ENCODE measurements at regions not wholly inside any gene's neighbourhood (a gene's known extent, or its start where the extent isn't known, plus 50 kb on each side); places are given as distances from the start of the nearest gene placed in this dataset.

GRCh38 chr11:39294648-39295047 lies 2164.8 kb downstream of the LRRC4C start:
- ATAC-seq (ENCODE audit: low read depth in 2 of 2) (no peak), DNase-seq (no peak)
- Mint-ChIP-seq H3K27ac (no peak overlapping the region), H3K27me3 (no peaks in the 10 kb centered on the region), H3K9me3 (peaks cover 3 to 25% (median 13%) of the 10 kb centered on the region in 7 donors), H3K4me3 (no peak overlapping the region), H3K4me1 (peaks cover 0 to 1% (median 0%) of the 10 kb centered on the region in 4 donors), H3K36me3 (no peaks in the 10 kb centered on the region)
- Histone ChIP-seq H3K36me3 (ENCODE audit: control insufficient read depth, insufficient read depth, low read length) (no peaks in the 10 kb centered on the region), H3K4me3 (ENCODE audit: low read depth, low read length) (no peak overlapping the region), H3K4me1 (ENCODE audit: control insufficient read depth, insufficient read depth, low read length, poor library complexity, severe bottlenecking) (no peaks in the 10 kb centered on the region), H3K27ac (ENCODE audit: insufficient read depth, low read length, poor library complexity, severe bottlenecking) (no peak overlapping the region), H3K9me3 (ENCODE audit: control insufficient read depth in 2 of 2, low read length in 2 of 2) (peaks cover 0 to 6% of the 10 kb centered on the region in 2 experiments), H3K27me3 (ENCODE audit: control insufficient read depth, insufficient read depth, low read length) (no peaks in the 10 kb centered on the region)

GRCh38 chr11:39288011-39288410 lies 2171.4 kb downstream of the LRRC4C start:
- H3K27ac Mint-ChIP-seq, result no peak overlapping the region
- H3K36me3 ChIP-seq (ENCODE audit: control insufficient read depth, insufficient read depth, low read length), result no peaks in the 10 kb centered on the region
- H3K27ac ChIP-seq (ENCODE audit: insufficient read depth, low read length, poor library complexity, severe bottlenecking), result no peak overlapping the region
- no peaks in the 10 kb centered on the region for H3K27me3 ChIP-seq (ENCODE audit: control insufficient read depth, insufficient read depth, low read length)
- H3K36me3 Mint-ChIP-seq, result no peaks in the 10 kb centered on the region
- H3K4me3 ChIP-seq (ENCODE audit: low read depth, low read length), result no peak overlapping the region
- peaks cover 0 to 21% (median 8%) of the 10 kb centered on the region in 7 donors for H3K9me3 Mint-ChIP-seq
- H3K4me1 Mint-ChIP-seq, result no peaks in the 10 kb centered on the region
- H3K9me3 ChIP-seq (ENCODE audit: control insufficient read depth in 2 of 2, low read length in 2 of 2), result no peaks in the 10 kb centered on the region
- H3K4me3 Mint-ChIP-seq, result no peak overlapping the region
- no peak for ATAC-seq (ENCODE audit: low read depth in 2 of 2)
- no peaks in the 10 kb centered on the region for H3K4me1 ChIP-seq (ENCODE audit: control insufficient read depth, insufficient read depth, low read length, poor library complexity, severe bottlenecking)
- no peaks in the 10 kb centered on the region for H3K27me3 Mint-ChIP-seq
- DNase-seq, result no peak

- no peak overlapping the region for H3K27ac Mint-ChIP-seq
- Histone ChIP-seq H3K4me1 (ENCODE audit: control insufficient read depth, insufficient read depth, low read length, poor library complexity, severe bottlenecking) (no peaks in the 10 kb centered on the region), H3K4me3 (ENCODE audit: low read depth, low read length) (no peak overlapping the region), H3K27ac (ENCODE audit: insufficient read depth, low read length, poor library complexity, severe bottlenecking) (no peak overlapping the region), H3K9me3 (ENCODE audit: control insufficient read depth in 2 of 2, low read length in 2 of 2) (peaks cover 0 to 3% of the 10 kb centered on the region in 2 experiments), H3K27me3 (ENCODE audit: control insufficient read depth, insufficient read depth, low read length) (no peaks in the 10 kb centered on the region), H3K36me3 (ENCODE audit: control insufficient read depth, insufficient read depth, low read length) (no peaks in the 10 kb centered on the region)
- no peak for ATAC-seq (ENCODE audit: low read depth in 2 of 2)
- no peak for DNase-seq
- H3K36me3 Mint-ChIP-seq, result no peaks in the 10 kb centered on the region
- H3K4me3 Mint-ChIP-seq, result no peak overlapping the region
- H3K9me3 Mint-ChIP-seq, result peaks cover 0 to 20% (median 4%) of the 10 kb centered on the region in 7 donors
- H3K4me1 Mint-ChIP-seq, result no peaks in the 10 kb centered on the region
- H3K27me3 Mint-ChIP-seq, result no peaks in the 10 kb centered on the region
Observed at GRCh38 chr11:39268176-39268690, 2191.2 kb downstream of the LRRC4C start.

GRCh38 chr11:39255648-39256047 lies 2203.8 kb downstream of the LRRC4C start:
- peaks cover 3 to 36% (median 9%) of the 10 kb centered on the region in 7 donors for H3K9me3 Mint-ChIP-seq
- Histone ChIP-seq H3K36me3 (ENCODE audit: control insufficient read depth, insufficient read depth, low read length) (no peaks in the 10 kb centered on the region), H3K9me3 (ENCODE audit: control insufficient read depth in 2 of 2, low read length in 2 of 2) (peaks cover 5 to 9% of the 10 kb centered on the region in 2 experiments), H3K27me3 (ENCODE audit: control insufficient read depth, insufficient read depth, low read length) (no peaks in the 10 kb centered on the region), H3K27ac (ENCODE audit: insufficient read depth, low read length, poor library complexity, severe bottlenecking) (no peak overlapping the region), H3K4me1 (ENCODE audit: control insufficient read depth, insufficient read depth, low read length, poor library complexity, severe bottlenecking) (no peaks in the 10 kb centered on the region), H3K4me3 (ENCODE audit: low read depth, low read length) (no peak overlapping the region)
- no peaks in the 10 kb centered on the region for H3K4me1 Mint-ChIP-seq
- no peaks in the 10 kb centered on the region for H3K36me3 Mint-ChIP-seq
- H3K4me3 Mint-ChIP-seq, result no peak overlapping the region
- no peak for ATAC-seq (ENCODE audit: low read depth in 2 of 2)
- H3K27me3 Mint-ChIP-seq, result no peaks in the 10 kb centered on the region
- no peak overlapping the region for H3K27ac Mint-ChIP-seq
- DNase-seq, result no peak

GRCh38 chr11:39249566-39250365 lies 2209.7 kb downstream of the LRRC4C start:
- no peaks in the 10 kb centered on the region for H3K36me3 Mint-ChIP-seq
- DNase-seq, result no peak
- H3K27me3 ChIP-seq (ENCODE audit: control insufficient read depth, insufficient read depth, low read length), result no peaks in the 10 kb centered on the region
- no peak overlapping the region for H3K4me3 Mint-ChIP-seq
- no peaks in the 10 kb centered on the region for H3K27me3 Mint-ChIP-seq
- H3K4me3 ChIP-seq (ENCODE audit: low read depth, low read length), result no peak overlapping the region
- peaks cover 0 to 15% (median 4%) of the 10 kb centered on the region in 7 donors for H3K9me3 Mint-ChIP-seq
- no peaks in the 10 kb centered on the region for H3K36me3 ChIP-seq (ENCODE audit: control insufficient read depth, insufficient read depth, low read length)
- H3K4me1 ChIP-seq (ENCODE audit: control insufficient read depth, insufficient read depth, low read length, poor library complexity, severe bottlenecking), result no peaks in the 10 kb centered on the region
- ATAC-seq (ENCODE audit: low read depth in 2 of 2), result no peak
- peaks cover 0 to 2% of the 10 kb centered on the region in 2 experiments for H3K9me3 ChIP-seq (ENCODE audit: control insufficient read depth in 2 of 2, low read length in 2 of 2)
- no peak overlapping the region for H3K27ac ChIP-seq (ENCODE audit: insufficient read depth, low read length, poor library complexity, severe bottlenecking)
- H3K4me1 Mint-ChIP-seq, result no peaks in the 10 kb centered on the region
- H3K27ac Mint-ChIP-seq, result no peak overlapping the region

- Histone ChIP-seq H3K4me3 (ENCODE audit: low read depth, low read length) (no peak overlapping the region), H3K27ac (ENCODE audit: insufficient read depth, low read length, poor library complexity, severe bottlenecking) (no peak overlapping the region), H3K9me3 (ENCODE audit: control insufficient read depth in 2 of 2, low read length in 2 of 2) (no peaks in the 10 kb centered on the region), H3K36me3 (ENCODE audit: control insufficient read depth, insufficient read depth, low read length) (no peaks in the 10 kb centered on the region), H3K27me3 (ENCODE audit: control insufficient read depth, insufficient read depth, low read length) (no peaks in the 10 kb centered on the region), H3K4me1 (ENCODE audit: control insufficient read depth, insufficient read depth, low read length, poor library complexity, severe bottlenecking) (no peaks in the 10 kb centered on the region)
- Mint-ChIP-seq H3K27ac (no peak overlapping the region), H3K9me3 (peaks cover 0 to 9% (median 0%) of the 10 kb centered on the region in 7 donors), H3K4me3 (no peak overlapping the region), H3K4me1 (no peaks in the 10 kb centered on the region), H3K36me3 (no peaks in the 10 kb centered on the region), H3K27me3 (no peaks in the 10 kb centered on the region)
- ATAC-seq (ENCODE audit: low read depth in 2 of 2) (no peak), DNase-seq (no peak)
Observed at GRCh38 chr11:39247570-39248137, 2211.8 kb downstream of the LRRC4C start.

GRCh38 chr11:39239553-39239952 lies 2219.9 kb downstream of the LRRC4C start:
- Histone ChIP-seq H3K27ac (ENCODE audit: insufficient read depth, low read length, poor library complexity, severe bottlenecking) (no peak overlapping the region), H3K27me3 (ENCODE audit: control insufficient read depth, insufficient read depth, low read length) (no peaks in the 10 kb centered on the region), H3K4me1 (ENCODE audit: control insufficient read depth, insufficient read depth, low read length, poor library complexity, severe bottlenecking) (no peaks in the 10 kb centered on the region), H3K36me3 (ENCODE audit: control insufficient read depth, insufficient read depth, low read length) (no peaks in the 10 kb centered on the region), H3K4me3 (ENCODE audit: low read depth, low read length) (no peak overlapping the region), H3K9me3 (ENCODE audit: control insufficient read depth in 2 of 2, low read length in 2 of 2) (peaks cover 0 to 4% of the 10 kb centered on the region in 2 experiments)
- Mint-ChIP-seq H3K27me3 (no peaks in the 10 kb centered on the region), H3K36me3 (no peaks in the 10 kb centered on the region), H3K27ac (no peak overlapping the region), H3K9me3 (peaks cover 0 to 11% (median 3%) of the 10 kb centered on the region in 7 donors), H3K4me1 (no peaks in the 10 kb centered on the region), H3K4me3 (no peak overlapping the region)
- DNase-seq (no peak), ATAC-seq (ENCODE audit: low read depth in 2 of 2) (no peak)
